H9 (cell line): ENCODE measurements at regions not wholly inside any gene's neighbourhood (a gene's known extent, or its start where the extent isn't known, plus 50 kb on each side); places are given as distances from the start of the nearest gene placed in this dataset.

Experiments used
- DNase-seq: peaks from one replicate; pipeline ENCODE4 v3.0.0-alpha.2; 2017
- H2AFZ ChIP-seq: one replicate; pipeline ENCODE4 v1.6.1; 2013; ENCODE audit warnings: mild to moderate bottlenecking, low read length, control low read depth, moderate library complexity
- H2AK5ac ChIP-seq: 2 replicates; pipeline ENCODE4 v1.6.1; 2013; ENCODE audit warnings: low read length, control low read depth, mixed read lengths; ENCODE audit not compliant: insufficient read length
- H2BK120ac ChIP-seq: one replicate; pipeline ENCODE4 v1.6.1; 2013; ENCODE audit warnings: low read depth, mild to moderate bottlenecking, low read length, control low read depth, inconsistent platforms; ENCODE audit not compliant: poor library complexity, severe bottlenecking
- H2BK12ac ChIP-seq: 2 replicates; pipeline ENCODE4 v1.6.1; 2013; ENCODE audit warnings: low read length, control low read depth, mixed read lengths, low read depth; ENCODE audit not compliant: insufficient read length
- H2BK15ac ChIP-seq: 2 replicates; pipeline ENCODE4 v1.6.1; 2013; ENCODE audit warnings: low read depth, low read length, control low read depth
- H2BK20ac ChIP-seq: one replicate; pipeline ENCODE4 v1.6.1; 2013; ENCODE audit warnings: low read depth, mild to moderate bottlenecking, low read length, control low read depth, inconsistent platforms; ENCODE audit not compliant: poor library complexity, severe bottlenecking
- H2BK5ac ChIP-seq: 2 replicates; pipeline ENCODE4 v1.6.1; 2013; ENCODE audit warnings: low read length, control low read depth, mixed read lengths; ENCODE audit not compliant: insufficient read length
- H3K14ac ChIP-seq: 2 replicates; pipeline ENCODE4 v1.6.1; 2013; ENCODE audit warnings: low read length, control low read depth; ENCODE audit not compliant: insufficient read depth
- H3K18ac ChIP-seq: 2 replicates; pipeline ENCODE4 v1.6.1; 2013; ENCODE audit warnings: low read depth, mild to moderate bottlenecking, mixed read lengths, low read length, control low read depth; ENCODE audit not compliant: insufficient read length
- H3K23ac ChIP-seq: 2 replicates; pipeline ENCODE4 v1.6.1; 2013; ENCODE audit warnings: low read length, control low read depth, mixed read lengths, low read depth; ENCODE audit not compliant: insufficient read length
- H3K23me2 ChIP-seq: 2 replicates; pipeline ENCODE4 v1.6.1; 2013; ENCODE audit warnings: low read depth, mild to moderate bottlenecking, mixed read lengths, low read length, control low read depth; ENCODE audit not compliant: insufficient read length, poor library complexity, severe bottlenecking
- H3K27ac ChIP-seq: 2 replicates; pipeline ENCODE4 v1.5.1; 2013; ENCODE audit warnings: low read length, control low read depth, mixed read lengths, low read depth; ENCODE audit not compliant: insufficient read length
- H3K27me3 ChIP-seq: 2 replicates; pipeline ENCODE4 v1.6.1; 2013; ENCODE audit warnings: low read length, control low read depth, inconsistent platforms; ENCODE audit not compliant: insufficient read depth
- H3K4ac ChIP-seq: 2 replicates; pipeline ENCODE4 v1.6.1; 2013; ENCODE audit warnings: low read depth, mild to moderate bottlenecking, control low read depth, inconsistent platforms, low read length, moderate library complexity
- H3K4me1 ChIP-seq: 2 replicates; pipeline ENCODE4 v1.6.1; 2013; ENCODE audit warnings: low read length, control low read depth, inconsistent platforms; ENCODE audit not compliant: insufficient read depth
- H3K4me2 ChIP-seq: 2 replicates; pipeline ENCODE4 v1.6.1; 2013; ENCODE audit warnings: low read length, control low read depth, mixed read lengths; ENCODE audit not compliant: insufficient read length, insufficient read depth
- H3K56ac ChIP-seq: 2 replicates; pipeline ENCODE4 v1.6.1; 2013; ENCODE audit warnings: low read depth, mild to moderate bottlenecking, mixed read lengths, low read length, control low read depth; ENCODE audit not compliant: insufficient read length
- H3K79me1 ChIP-seq: 2 replicates; pipeline ENCODE4 v1.6.1; 2013; ENCODE audit warnings: low read depth, mild to moderate bottlenecking, moderate library complexity, low read length, control low read depth, inconsistent platforms; ENCODE audit not compliant: insufficient read depth, poor library complexity, severe bottlenecking
- H3K79me2 ChIP-seq: 2 replicates; pipeline ENCODE4 v1.6.1; 2013; ENCODE audit warnings: low read length, control low read depth, inconsistent platforms; ENCODE audit not compliant: insufficient read depth
- H3K9ac ChIP-seq: 2 replicates; pipeline ENCODE4 v1.6.1; 2013; ENCODE audit warnings: low read length, control low read depth, mixed read lengths; ENCODE audit not compliant: insufficient read length; ENCODE audit errors: extremely low read depth
- H3K9me3 ChIP-seq: one replicate; pipeline ENCODE4 v1.6.1; 2013; ENCODE audit warnings: low read depth, low read length, inconsistent platforms; ENCODE audit not compliant: control insufficient read depth
- H3T11ph ChIP-seq: one replicate; pipeline ENCODE4 v1.6.1; 2013; ENCODE audit warnings: mild to moderate bottlenecking, low read length, control low read depth, inconsistent platforms
- H4K20me1 ChIP-seq: one replicate; pipeline ENCODE4 v1.6.1; 2013; ENCODE audit not compliant: control insufficient read depth, insufficient read length, insufficient read depth
- H4K5ac ChIP-seq: 2 replicates; pipeline ENCODE4 v1.6.1; 2013; ENCODE audit warnings: low read depth, mild to moderate bottlenecking, mixed read lengths, low read length, control low read depth; ENCODE audit not compliant: insufficient read length
- H4K8ac ChIP-seq: replicated peaks from 2 replicates; pipeline ENCODE4 v1.6.1; 2013; ENCODE audit warnings: low read length, control low read depth, mixed read lengths, low read depth; ENCODE audit not compliant: insufficient read length
- H4K91ac ChIP-seq: 2 replicates; pipeline ENCODE4 v1.6.1; 2013; ENCODE audit warnings: low read depth, mild to moderate bottlenecking, moderate library complexity, mixed read lengths, low read length, control low read depth; ENCODE audit not compliant: insufficient read length
- H3K27ac Mint-ChIP-seq, 3 experiments: 2 replicates in 2 of 3; 3 replicates in 1 of 3; pipeline ENCODE4 v1.8.0; 2020 to 2021; ENCODE audit warnings: mixed read lengths in 3 of 3, mild to moderate bottlenecking in 1 of 3, moderate library complexity in 1 of 3
- H3K27me3 Mint-ChIP-seq: 2 replicates; pipeline ENCODE4 v1.8.0; 2021; ENCODE audit warnings: low read depth, mild to moderate bottlenecking, moderate library complexity, mixed read lengths
- H3K36me3 Mint-ChIP-seq, 3 experiments: 2 replicates in 2 of 3; 3 replicates in 1 of 3; pipeline ENCODE4 v1.8.0; 2020 to 2021; ENCODE audit warnings: low read depth in 3 of 3, mixed read lengths in 3 of 3; ENCODE audit not compliant: insufficient read depth in 1 of 3
- H3K4me1 Mint-ChIP-seq, 2 experiments: 2 replicates each; pipeline ENCODE4 v1.8.0; 2020; ENCODE audit warnings: mixed read lengths in 2 of 2
- H3K4me3 Mint-ChIP-seq, 2 experiments: 2 replicates in 1 of 2; 3 replicates in 1 of 2; pipeline ENCODE4 v1.8.0; 2020 to 2021; ENCODE audit warnings: mild to moderate bottlenecking in 2 of 2, mixed read lengths in 2 of 2, moderate library complexity in 1 of 2
- H3K9me3 Mint-ChIP-seq, 2 experiments: 2 replicates in 1 of 2; 3 replicates in 1 of 2; pipeline ENCODE4 v1.8.0; 2020; ENCODE audit warnings: mild to moderate bottlenecking in 2 of 2, mixed read lengths in 2 of 2, moderate library complexity in 1 of 2
- CTCF ChIP-seq: fragments of 200-600 bp; sonication (generic); conservative IDR thresholded peaks from 3 replicates; pipeline ENCODE4 v1.8.0; 2021; ENCODE audit warnings: antibody characterized with exemption, mild to moderate bottlenecking
- WGBS: extraction: QIAGEN DNeasy Blood & Tissue Kit; methylation state at CpG from one replicate; pipeline ENCODE4 v1.1.7; 2013; ENCODE audit warnings: missing lambda C conversion rate, low lambda C conversion rate, mixed read lengths; ENCODE audit not compliant: insufficient read length; ENCODE audit errors: extremely low coverage; 5-methylcytosine and 5-hydroxymethylcytosine counted together

GRCh38 chr17:6903326-6903900, 71.9 kb upstream of the TEKT1 start:
- Histone ChIP-seq H4K91ac (no peak overlapping the region), H2BK5ac (no peak overlapping the region), H4K20me1 (no peaks in the 10 kb centered on the region), H3K79me2 (no peaks in the 10 kb centered on the region), H2BK15ac (no peak overlapping the region), H3K9ac (no peak overlapping the region), H3K14ac (no peak overlapping the region), H4K8ac (no peak overlapping the region), H2BK20ac (no peak overlapping the region), H3K4me2 (no peak overlapping the region), H2BK12ac (no peak overlapping the region), H3K4ac (no peak overlapping the region), H3K27me3 (no peaks in the 10 kb centered on the region), H4K5ac (no peak overlapping the region), H3T11ph (no peak overlapping the region), H2AK5ac (no peak overlapping the region), H3K79me1 (no peaks in the 10 kb centered on the region), H2AFZ (no peak overlapping the region), H3K23ac (no peak overlapping the region), H3K9me3 (no peaks in the 10 kb centered on the region), H3K56ac (no peak overlapping the region), H3K18ac (no peak overlapping the region), H3K27ac (no peak overlapping the region), H2BK120ac (no peak overlapping the region), H3K23me2 (no peaks in the 10 kb centered on the region), H3K4me1 (no peaks in the 10 kb centered on the region)
- TF ChIP-seq CTCF, result no peak
- no CpG with 5 or more reads among the region's 7 CpGs for WGBS
- no peaks in the 10 kb centered on the region for H3K4me1 Mint-ChIP-seq
- no peak overlapping the region for H3K27ac Mint-ChIP-seq
- peaks cover 3% of the 10 kb centered on the region for H3K27me3 Mint-ChIP-seq
- no peak overlapping the region for H3K4me3 Mint-ChIP-seq
- no peaks in the 10 kb centered on the region for H3K9me3 Mint-ChIP-seq
- no peak for DNase-seq
- peaks cover 4 to 35% (median 7%) of the 10 kb centered on the region in 3 experiments; a peak in 6 of 7 replicates for H3K36me3 Mint-ChIP-seq
